ENCODE measurements at regions not wholly inside any gene's neighbourhood (a gene's known extent, or its start where the extent isn't known, plus 50 kb on each side); places are given as distances from the start of the nearest gene placed in this dataset.

GRCh38 chr3:159232966-159233365 lies 431.1 kb downstream of the MFSD1 start:
- TF ChIP-seq CTCF (IDR thresholded peaks at IDR 0.05) = no peak
- no peak for TF ChIP-seq POLR2A (IDR thresholded peaks at IDR 0.05)
- no peak for TF ChIP-seq POLR2AphosphoS5 (IDR thresholded peaks at IDR 0.05)
